D721Med (cell line): ENCODE measurements at regions not wholly inside any gene's neighbourhood (a gene's known extent, or its start where the extent isn't known, plus 50 kb on each side); places are given as distances from the start of the nearest gene placed in this dataset.

Experiments used
- DNase-seq: peaks from one replicate; pipeline ENCODE4 v3.0.0; 2011; ENCODE audit warnings: low spot score; ENCODE audit not compliant: insufficient read length
- FAIRE-seq: peaks from 2 replicates; lab custom pipeline; 2011; peaks lifted over from hg19 to GRCh38; lab: Jason Lieb, UNC
- CTCF ChIP-seq: IDR thresholded peaks from 2 replicates; pipeline ENCODE4 v1.5.1; 2012; ENCODE audit warnings: mild to moderate bottlenecking, control low read depth; ENCODE audit not compliant: insufficient read depth; ENCODE audit errors: missing control alignments

- no peak for DNase-seq
- FAIRE-seq: no peak
- no peak for TF ChIP-seq CTCF
These were observed 216.2 kb upstream of the ASIC2 start for GRCh38 chr17:33509331-33509730.

- FAIRE-seq: no peak
- TF ChIP-seq CTCF: no peak
- DNase-seq: no peak
These were observed 218.6 kb upstream of the ASIC2 start for GRCh38 chr17:33511670-33512069.

- TF ChIP-seq CTCF: no peak
- FAIRE-seq (no peak), DNase-seq (no peak)
These were observed 219.0 kb upstream of the ASIC2 start for GRCh38 chr17:33512113-33512512.

- TF ChIP-seq CTCF: no peak
- FAIRE-seq (no peak), DNase-seq (no peak)
These were observed 220.7 kb upstream of the ASIC2 start for GRCh38 chr17:33513769-33514168.

GRCh38 chr17:33514369-33514768, 221.3 kb upstream of the ASIC2 start:
- FAIRE-seq (no peak), DNase-seq (no peak)
- TF ChIP-seq CTCF: no peak

- DNase-seq (no peak), FAIRE-seq (no peak)
- TF ChIP-seq CTCF: no peak
These were observed 222.9 kb upstream of the ASIC2 start for GRCh38 chr17:33515974-33516373.

GRCh38 chr17:33516645-33517044, 223.6 kb upstream of the ASIC2 start:
- TF ChIP-seq CTCF: no peak
- DNase-seq (no peak), FAIRE-seq (no peak)
